GM18498 (cell line): ENCODE measurements at regions not wholly inside any gene's neighbourhood (a gene's known extent, or its start where the extent isn't known, plus 50 kb on each side); places are given as distances from the start of the nearest gene placed in this dataset.

Source experiments
- ATAC-seq: cut with Tn5 transposase; IDR thresholded peaks from one replicate; pipeline ENCODE4 v1.9.1; 2021; ENCODE audit warnings: mild to moderate bottlenecking, moderate library complexity; ENCODE audit not compliant: unreplicated experiment

- ATAC-seq, result no peak
These were observed 647.1 kb downstream of the GALR1 start for GRCh38 chr18:77896586-77897252.

- ATAC-seq, result no peak
These were observed 648.0 kb downstream of the GALR1 start for GRCh38 chr18:77897606-77898005.

DNA sequence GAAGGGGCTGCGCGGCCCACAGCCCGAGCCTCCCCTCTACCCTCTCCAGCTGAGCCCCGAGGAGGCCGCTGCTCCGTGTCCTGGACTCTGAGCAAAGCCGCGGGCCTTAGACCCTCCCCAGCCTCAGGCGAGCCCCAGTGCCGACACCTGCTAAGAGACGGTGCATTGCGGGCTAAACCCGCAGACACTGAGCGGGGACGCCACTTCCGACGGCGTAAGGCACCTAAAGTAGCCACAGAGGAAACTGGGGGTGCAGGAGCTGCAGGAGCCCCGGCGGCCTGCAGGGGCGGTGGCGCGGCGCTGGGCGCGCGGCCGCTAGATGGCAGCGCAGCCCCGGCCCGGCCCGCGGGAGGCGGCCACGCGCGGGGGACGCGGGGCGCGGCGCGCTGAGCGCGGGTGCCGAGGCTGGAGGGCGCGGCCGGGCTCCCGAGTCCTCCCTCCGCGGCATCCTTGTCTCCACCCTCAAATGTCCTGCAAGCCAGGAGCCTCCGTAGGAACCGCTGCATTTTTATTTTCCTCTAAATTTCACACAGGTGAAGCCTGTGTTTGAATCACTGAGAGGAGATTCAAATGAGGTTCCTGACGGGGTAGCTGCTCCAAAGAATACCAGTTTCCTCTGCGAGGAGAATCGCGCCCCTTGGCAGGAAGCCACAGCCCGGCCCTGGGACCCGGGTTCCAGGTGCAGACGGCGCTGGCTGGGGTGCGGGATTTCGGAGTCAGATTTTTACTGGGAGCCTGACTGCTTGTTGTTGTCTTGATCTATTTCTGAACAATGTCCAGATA, 650.5 kb downstream of the GALR1 start:
- ATAC-seq, result peak; percentile 98

DNA sequence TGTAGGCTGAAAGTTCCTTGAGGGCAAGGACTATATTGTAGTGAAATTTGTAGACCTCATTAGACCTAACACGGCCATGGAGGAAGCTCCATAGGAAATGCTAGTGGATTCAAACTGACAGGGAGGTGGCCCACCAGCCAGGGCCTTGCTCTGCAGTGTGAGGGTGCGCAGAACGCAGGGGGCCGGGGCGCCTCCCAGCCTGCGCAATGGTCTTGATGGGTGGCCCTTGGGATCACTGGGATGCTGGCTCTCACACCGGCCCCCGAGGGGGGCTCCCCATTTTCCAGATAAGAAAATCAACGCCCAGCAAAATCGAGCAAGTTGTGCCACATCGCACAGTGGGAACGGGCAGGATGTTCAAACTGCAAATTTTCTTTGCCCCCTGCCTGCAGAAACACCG, 655.4 kb downstream of the GALR1 start:
- ATAC-seq, result no peak

- no peak for ATAC-seq
These were observed 655.9 kb downstream of the GALR1 start for GRCh38 chr18:77905449-77906055.

GRCh38 chr18:77906103-77906892, 656.6 kb downstream of the GALR1 start:
- no peak for ATAC-seq

GRCh38 chr18:77910347-77910746, 660.7 kb downstream of the GALR1 start:
- no peak for ATAC-seq

- no peak for ATAC-seq
These were observed 662.4 kb downstream of the GALR1 start for GRCh38 chr18:77911971-77912605.

GRCh38 chr18:77918730-77919129, 669.1 kb downstream of the GALR1 start:
- ATAC-seq, result no peak

- ATAC-seq, result no peak
These were observed 670.3 kb downstream of the GALR1 start for GRCh38 chr18:77919923-77920322.

- no peak for ATAC-seq
These were observed 685.7 kb downstream of the GALR1 start for GRCh38 chr18:77935342-77935741.

DNA sequence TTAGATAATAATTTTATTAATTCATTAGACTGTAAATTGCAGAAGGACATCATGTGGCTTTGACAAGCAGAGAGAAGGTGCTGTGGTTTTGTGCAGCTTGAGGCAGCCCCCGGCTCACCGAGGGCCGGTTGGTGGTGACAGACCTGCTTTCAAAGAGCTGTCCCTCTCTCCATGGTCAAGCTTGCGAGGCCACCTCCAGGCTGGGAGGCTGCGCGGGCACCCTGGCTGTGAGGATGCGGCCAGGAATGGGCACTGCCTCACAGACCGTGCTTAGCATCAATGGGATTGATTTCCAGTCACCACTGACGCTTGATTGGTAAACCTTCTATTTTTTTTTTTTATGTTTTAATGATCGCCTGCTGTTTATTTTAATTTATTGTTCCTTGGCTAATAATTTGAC, 690.9 kb downstream of the GALR1 start:
- no peak for ATAC-seq

- no peak for ATAC-seq
These were observed 694.9 kb downstream of the GALR1 start for GRCh38 chr18:77944533-77944932.

DNA sequence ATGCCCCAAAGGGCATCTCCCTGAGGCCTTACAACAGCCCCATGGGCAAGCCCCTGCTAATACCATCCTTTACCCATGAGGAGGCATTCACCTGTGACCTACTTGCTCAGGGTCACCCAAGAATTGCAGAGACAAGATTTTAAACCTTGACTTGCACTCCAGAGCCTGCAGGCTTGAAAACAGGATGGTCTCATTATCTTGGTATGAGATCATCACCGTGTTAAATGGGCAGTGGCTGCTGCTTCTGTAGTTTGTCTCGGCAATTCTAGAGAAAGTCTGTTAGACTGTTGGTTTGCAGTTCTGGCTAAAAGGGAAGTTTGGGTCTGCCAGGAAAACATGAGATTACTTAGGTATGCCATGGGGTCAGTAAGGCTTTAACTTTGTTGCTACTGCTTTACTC, 698.9 kb downstream of the GALR1 start:
- no peak for ATAC-seq

GRCh38 chr18:77949355-77949973, 699.8 kb downstream of the GALR1 start:
- ATAC-seq, result no peak

GRCh38 chr18:77959248-77959647, 709.6 kb downstream of the GALR1 start:
- no peak for ATAC-seq

DNA sequence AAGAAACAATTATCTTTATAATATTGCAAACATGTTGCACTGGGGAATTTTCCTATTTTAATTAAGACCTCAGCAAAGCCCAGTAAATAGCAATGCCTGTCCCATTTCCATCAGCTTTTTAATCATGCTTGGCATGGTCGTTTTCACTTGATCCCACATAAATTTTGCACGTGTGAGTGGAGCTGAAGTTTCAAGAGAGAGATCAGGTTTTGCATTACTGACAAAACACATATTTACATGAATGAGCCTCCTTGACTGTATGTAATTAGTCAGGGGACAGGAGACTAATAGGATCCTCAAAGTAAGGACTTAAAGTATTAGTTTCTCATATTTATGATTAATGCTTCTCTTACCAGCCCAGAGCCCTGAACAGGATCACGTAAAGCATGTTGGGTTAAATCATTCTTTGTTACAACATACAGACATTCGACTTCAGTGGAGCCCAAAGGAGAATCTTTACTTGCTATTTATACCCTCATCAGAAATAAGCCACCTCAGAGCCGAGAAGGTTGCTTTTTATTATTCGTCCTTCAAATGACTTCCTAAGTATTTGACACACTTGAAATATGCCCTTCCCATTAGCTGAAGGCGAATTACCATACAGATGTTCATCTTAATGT, 711.3 kb downstream of the GALR1 start:
- no peak for ATAC-seq

GRCh38 chr18:77967071-77967470, 717.4 kb downstream of the GALR1 start:
- ATAC-seq, result no peak

DNA sequence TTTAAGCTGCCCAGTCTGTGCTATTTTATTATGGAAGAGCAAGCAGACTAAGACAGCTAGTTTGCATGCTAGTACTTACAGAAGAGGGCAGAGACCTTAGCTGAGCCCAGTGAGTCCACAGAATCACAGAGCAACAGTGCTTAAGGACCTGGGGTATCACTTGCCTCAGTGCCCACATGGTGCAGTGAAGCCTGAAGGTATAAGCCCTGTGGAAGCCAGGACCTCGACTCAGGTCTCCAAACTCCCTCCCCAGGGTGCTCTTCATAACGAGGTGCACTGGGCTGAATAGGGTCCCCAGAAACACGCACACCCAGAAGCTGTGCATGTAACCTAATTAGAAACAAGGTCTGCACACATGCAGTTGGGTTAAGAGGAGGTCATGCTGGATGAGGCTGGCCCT, 718.1 kb downstream of the GALR1 start:
- no peak for ATAC-seq

DNA sequence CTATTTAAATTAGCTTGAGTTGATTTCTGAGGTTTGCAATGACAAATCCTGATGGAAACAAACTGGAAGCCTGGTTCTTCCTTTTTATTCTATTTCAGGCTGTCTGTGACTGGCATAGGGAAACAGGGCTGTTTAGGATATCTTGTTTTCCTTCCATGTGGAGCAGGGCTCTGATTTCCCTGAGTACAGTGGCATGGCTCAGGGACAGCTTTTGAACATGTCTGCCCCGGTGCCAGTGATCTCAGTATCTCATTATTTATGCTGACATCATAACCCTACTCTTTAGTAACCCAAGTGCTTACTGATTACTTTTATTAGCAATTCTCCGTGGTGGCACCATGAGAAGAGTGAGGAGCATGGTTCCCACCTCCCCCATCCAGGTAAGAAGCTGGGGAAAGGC, 720.3 kb downstream of the GALR1 start:
- no peak for ATAC-seq
